Testis (tissue), 2 donors: ENCODE measurements at regions not wholly inside any gene's neighbourhood (a gene's known extent, or its start where the extent isn't known, plus 50 kb on each side); places are given as distances from the start of the nearest gene placed in this dataset.

Experiments
- DNase-seq: peaks from one replicate; pipeline ENCODE4 v3.0.0-alpha.2; 2019
- H3K27ac ChIP-seq, 2 donors: fragments of 200-600 bp; sonication (generic); one replicate each; pipeline ENCODE4 v1.5.1; 2019
- H3K27me3 ChIP-seq: fragments of 200-600 bp; sonication (generic); one replicate; pipeline ENCODE4 v1.5.1; 2019
- H3K36me3 ChIP-seq: fragments of 200-600 bp; sonication (generic); one replicate; pipeline ENCODE4 v1.5.1; 2017; ENCODE audit warnings: low read depth; ENCODE audit errors: missing control alignments
- H3K4me1 ChIP-seq: fragments of 200-600 bp; sonication (generic); one replicate; pipeline ENCODE4 v1.5.1; 2019
- H3K4me3 ChIP-seq, 2 donors: fragments of 200-600 bp; sonication (generic); one replicate each; pipeline ENCODE4 v1.5.1; 2017 to 2019
- H3K9me3 ChIP-seq: fragments of 200-600 bp; sonication (generic); one replicate; pipeline ENCODE4 v1.5.1; 2017
- POLR2A ChIP-seq: fragments of 450-650 bp; IDR thresholded peaks from one replicate; pipeline ENCODE4 v1.6.1; 2017; ENCODE audit warnings: antibody characterized with exemption, mild to moderate bottlenecking, moderate library complexity
- WGBS, 2 donors: methylation state at CpG; one replicate each; pipeline ENCODE4 v1.1.5; 2018; 5-methylcytosine and 5-hydroxymethylcytosine counted together
- intact Hi-C: fragments of 100-400 bp; cut with DNase I; formaldehyde crosslinking; loops from one replicate; pipeline ENCODE4 v1.15.1; 2023; ENCODE audit warnings: low total_unique reads
- TF ChIP-seq, protein P1 (sequence below), 3 experiments: fragments of 450-650 bp in 2 of 3; fragments of 200-600 bp in 1 of 3; sonication (generic) in 1 of 3; IDR thresholded peaks; one replicate each; pipeline ENCODE4 v1.5.1; 2016 to 2019; ENCODE audit warnings: antibody characterized with exemption in 3 of 3, mild to moderate bottlenecking in 2 of 3, moderate library complexity in 1 of 3

DNA sequence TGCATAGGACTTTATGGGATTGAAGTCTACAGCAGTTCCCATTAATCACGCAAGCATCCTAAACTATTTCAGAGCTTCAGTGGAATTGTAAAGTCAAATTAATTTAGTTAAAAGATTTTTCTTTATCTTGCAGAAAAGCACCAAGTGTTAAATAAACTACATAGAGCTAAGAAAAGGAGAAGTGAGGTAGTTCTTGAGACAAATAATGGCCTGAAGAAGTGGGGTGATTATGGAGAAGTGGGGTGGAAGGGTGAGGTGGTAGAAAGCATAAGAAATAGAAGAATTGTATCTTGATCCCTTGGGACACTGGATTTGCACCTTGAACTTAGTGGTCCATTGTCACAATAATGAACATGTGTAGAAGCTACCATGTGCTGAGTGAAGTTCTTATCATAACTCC, 121.7 kb upstream of the LINC00305 start:
- WGBS, 2 donors = 88 to 96% methylated on average over 1 of the region's 1 CpG
- no peak for DNase-seq
- TF ChIP-seq POLR2A = no peak
- TF ChIP-seq, protein P1, sequence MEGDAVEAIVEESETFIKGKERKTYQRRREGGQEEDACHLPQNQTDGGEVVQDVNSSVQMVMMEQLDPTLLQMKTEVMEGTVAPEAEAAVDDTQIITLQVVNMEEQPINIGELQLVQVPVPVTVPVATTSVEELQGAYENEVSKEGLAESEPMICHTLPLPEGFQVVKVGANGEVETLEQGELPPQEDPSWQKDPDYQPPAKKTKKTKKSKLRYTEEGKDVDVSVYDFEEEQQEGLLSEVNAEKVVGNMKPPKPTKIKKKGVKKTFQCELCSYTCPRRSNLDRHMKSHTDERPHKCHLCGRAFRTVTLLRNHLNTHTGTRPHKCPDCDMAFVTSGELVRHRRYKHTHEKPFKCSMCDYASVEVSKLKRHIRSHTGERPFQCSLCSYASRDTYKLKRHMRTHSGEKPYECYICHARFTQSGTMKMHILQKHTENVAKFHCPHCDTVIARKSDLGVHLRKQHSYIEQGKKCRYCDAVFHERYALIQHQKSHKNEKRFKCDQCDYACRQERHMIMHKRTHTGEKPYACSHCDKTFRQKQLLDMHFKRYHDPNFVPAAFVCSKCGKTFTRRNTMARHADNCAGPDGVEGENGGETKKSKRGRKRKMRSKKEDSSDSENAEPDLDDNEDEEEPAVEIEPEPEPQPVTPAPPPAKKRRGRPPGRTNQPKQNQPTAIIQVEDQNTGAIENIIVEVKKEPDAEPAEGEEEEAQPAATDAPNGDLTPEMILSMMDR (IDR thresholded peaks at IDR 0.05) = no peak
- no peak overlapping the region for H3K27ac ChIP-seq
- H3K36me3 ChIP-seq = no peaks in the 10 kb centered on the region
- no peaks in the 10 kb centered on the region for H3K9me3 ChIP-seq
- no peaks in the 10 kb centered on the region for H3K4me1 ChIP-seq
- H3K27me3 ChIP-seq = no peaks in the 10 kb centered on the region
- intact Hi-C loops = no loop called here
- H3K4me3 ChIP-seq = no peak overlapping the region

DNA sequence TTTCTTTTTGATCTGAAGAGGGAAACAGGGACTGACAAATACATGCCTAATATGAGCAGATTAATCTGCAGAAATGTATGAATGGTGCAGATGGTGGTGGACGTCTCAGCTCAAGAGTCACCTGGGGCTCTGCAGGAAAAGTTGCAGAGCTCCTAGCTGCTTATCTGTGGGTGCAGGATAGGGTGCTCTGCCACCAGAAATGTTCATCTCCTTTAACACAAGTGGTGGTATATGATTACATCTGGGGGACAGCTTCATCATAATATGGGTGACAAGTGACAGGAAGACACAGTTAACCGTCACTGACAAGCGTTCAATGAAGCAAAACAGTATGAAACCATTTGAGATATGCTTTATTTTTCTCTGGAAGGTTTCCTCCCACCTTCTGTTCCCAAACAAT, 121.2 kb upstream of the LINC00305 start:
- Histone ChIP-seq H3K27ac (no peak overlapping the region), H3K27me3 (no peaks in the 10 kb centered on the region), H3K36me3 (no peaks in the 10 kb centered on the region), H3K4me1 (no peaks in the 10 kb centered on the region), H3K9me3 (no peaks in the 10 kb centered on the region), H3K4me3 (no peak overlapping the region)
- TF ChIP-seq, protein P1 (IDR thresholded peaks at IDR 0.05) = no peak
- TF ChIP-seq POLR2A = no peak
- DNase-seq = no peak
- intact Hi-C loops = no loop called here
- WGBS, 2 donors = 79% methylated on average over 3 of the region's 3 CpGs

DNA sequence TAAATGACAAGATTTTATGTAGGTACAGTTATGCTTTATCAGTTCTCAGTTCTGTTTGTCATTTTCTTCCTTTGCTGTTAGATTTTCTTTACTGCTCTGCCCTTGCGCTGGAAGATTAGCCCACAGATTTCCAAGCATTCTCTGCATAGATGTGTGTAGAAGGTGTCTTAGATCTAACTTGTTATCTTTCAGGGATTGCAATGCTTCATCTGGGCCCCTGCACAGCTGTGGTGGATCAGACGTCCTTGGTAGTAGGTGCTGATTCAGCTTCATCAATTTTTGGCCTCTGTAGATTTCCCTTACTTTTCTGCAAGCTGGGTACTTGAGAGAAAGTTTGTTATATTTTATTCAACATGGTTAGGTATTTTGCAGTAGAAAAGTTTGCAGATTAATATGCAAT, 115.3 kb upstream of the LINC00305 start:
- TF ChIP-seq, protein P1 (IDR thresholded peaks at IDR 0.05) = no peak
- no peak for TF ChIP-seq POLR2A
- WGBS, 2 donors = 62 to 63% methylated on average over 2 of the region's 2 CpGs
- H3K4me3 ChIP-seq = no peak overlapping the region
- H3K36me3 ChIP-seq = no peaks in the 10 kb centered on the region
- no peak overlapping the region for H3K27ac ChIP-seq
- H3K27me3 ChIP-seq = no peaks in the 10 kb centered on the region
- no peaks in the 10 kb centered on the region for H3K4me1 ChIP-seq
- intact Hi-C loops = no loop called here
- H3K9me3 ChIP-seq = no peaks in the 10 kb centered on the region
- DNase-seq = no peak

DNA sequence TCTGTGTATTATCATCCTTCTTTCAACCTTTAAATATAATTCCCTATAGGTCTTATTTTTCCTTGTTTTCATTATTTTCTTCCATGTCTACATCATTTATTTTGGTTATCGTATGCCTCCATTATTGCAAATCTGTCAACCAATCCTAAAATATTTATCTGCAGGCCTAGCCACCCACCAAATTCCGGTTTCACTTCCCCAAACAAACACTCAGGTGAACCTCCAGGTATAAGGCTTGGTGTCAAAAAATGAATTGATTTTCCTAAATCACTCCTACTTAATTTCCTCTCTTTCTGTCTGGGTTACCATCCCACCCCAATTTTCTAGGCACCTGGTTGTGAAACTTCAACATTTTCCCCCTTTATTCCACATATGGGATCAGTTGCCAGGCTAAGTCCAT, 111.9 kb upstream of the LINC00305 start:
- no peak for DNase-seq
- no peaks in the 10 kb centered on the region for H3K9me3 ChIP-seq
- intact Hi-C loops = no loop called here

DNA sequence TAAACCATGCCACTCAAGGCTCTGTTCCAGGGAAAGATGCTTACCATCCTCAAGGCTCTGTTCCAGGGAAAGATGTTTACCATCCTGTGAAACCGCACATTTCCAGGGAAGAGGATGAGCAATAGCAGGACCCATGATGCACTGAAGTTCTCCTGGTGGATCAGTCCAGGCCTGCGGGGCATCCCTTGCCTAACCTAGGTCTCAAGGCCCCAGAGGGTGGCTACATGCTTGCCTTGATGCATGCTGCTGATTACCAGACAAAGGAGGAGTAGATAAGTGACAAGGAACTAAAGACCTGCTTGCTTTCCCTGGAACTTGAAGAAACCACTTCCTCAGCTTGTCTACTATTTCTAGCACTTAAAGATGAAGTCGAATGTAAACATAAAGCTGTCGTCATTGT, 111.0 kb upstream of the LINC00305 start:
- Histone ChIP-seq H3K4me3 (no peak overlapping the region), H3K27ac (no peak overlapping the region), H3K36me3 (no peaks in the 10 kb centered on the region), H3K4me1 (no peaks in the 10 kb centered on the region), H3K9me3 (no peaks in the 10 kb centered on the region), H3K27me3 (no peaks in the 10 kb centered on the region)
- intact Hi-C loops = no loop called here
- WGBS, 2 donors = 64 to 71% methylated on average over 4 of the region's 4 CpGs
- no peak for DNase-seq
- TF ChIP-seq POLR2A = no peak
- TF ChIP-seq, protein P1 (IDR thresholded peaks at IDR 0.05) = no peak

More for the DNA sequence above, 111.9 kb upstream of the LINC00305 start:
- no peak overlapping the region for H3K4me3 ChIP-seq
- H3K27ac ChIP-seq = no peak overlapping the region
- 91 to 97% methylated on average over 2 of the region's 2 CpGs for WGBS, 2 donors
- no peaks in the 10 kb centered on the region for H3K4me1 ChIP-seq
- H3K27me3 ChIP-seq = no peaks in the 10 kb centered on the region
- no peaks in the 10 kb centered on the region for H3K36me3 ChIP-seq
- TF ChIP-seq, protein P1 (IDR thresholded peaks at IDR 0.05) = no peak
- no peak for TF ChIP-seq POLR2A
